AG04450 (cell line): ENCODE measurements at regions not wholly inside any gene's neighbourhood (a gene's known extent, or its start where the extent isn't known, plus 50 kb on each side); places are given as distances from the start of the nearest gene placed in this dataset.

Source experiments
- CTCF ChIA-PET: fragments of 300-600, 350-600 bp; formaldehyde crosslinking; extraction: SDS; loops from one replicate; lab custom pipeline; 2022; ENCODE audit warnings: antibody characterized with exemption, inconsistent platforms; lab: Charles Lee
- POLR2A ChIA-PET: fragments of 350-600 bp; formaldehyde crosslinking; extraction: SDS; loops from one replicate; lab custom pipeline; 2021; ENCODE audit warnings: antibody characterized with exemption, inconsistent platforms; lab: Yijun Ruan, JAX
- DNase-seq: peaks from one replicate; pipeline ENCODE4 v3.0.0-alpha.2; 2011; ENCODE audit warnings: low read depth, low spot score
- H3K27ac ChIP-seq: one replicate; pipeline ENCODE4 v1.5.1; 2012; ENCODE audit warnings: low read depth, low read length, control low read depth
- H3K27me3 ChIP-seq: one replicate; pipeline ENCODE4 v1.6.0; 2012; ENCODE audit warnings: low read length; ENCODE audit not compliant: control insufficient read depth, insufficient read depth
- H3K4me3 ChIP-seq: 2 replicates; pipeline ENCODE4 v1.5.1; 2011; ENCODE audit warnings: mild to moderate bottlenecking, low read depth, low read length, control low read depth
- H3K9me3 ChIP-seq: 2 replicates; pipeline ENCODE4 v1.5.1; 2012; ENCODE audit warnings: low read length; ENCODE audit not compliant: control insufficient read depth, insufficient read depth
- TF ChIP-seq, protein P1 (sequence below): IDR thresholded peaks from 2 replicates; pipeline ENCODE4 v1.5.1; 2011; ENCODE audit warnings: low read depth, low read length, control low read depth, inconsistent platforms

DNA sequence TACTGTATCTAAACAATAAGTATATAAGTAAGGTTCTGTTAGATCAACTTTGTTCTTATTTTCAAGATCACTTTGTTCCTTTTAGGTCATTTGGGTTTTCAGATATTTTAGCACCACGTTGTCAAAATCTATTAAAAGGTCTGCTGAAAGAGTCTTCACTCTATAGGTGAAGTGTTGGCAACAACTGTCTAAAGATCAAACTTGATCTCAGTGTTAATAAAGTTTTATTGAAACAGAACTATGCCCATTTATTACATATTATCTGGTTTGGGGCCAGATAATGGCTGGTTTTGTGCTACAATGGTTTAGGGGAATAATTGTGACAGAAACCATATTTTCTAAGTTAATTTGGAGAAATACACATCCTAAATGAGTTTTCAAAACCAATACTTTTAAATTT is 478.9 kb upstream of the GRM3 start:
- ChIA-PET CTCF (no interaction called here), POLR2A (no interaction called here)
- TF ChIP-seq, protein P1, sequence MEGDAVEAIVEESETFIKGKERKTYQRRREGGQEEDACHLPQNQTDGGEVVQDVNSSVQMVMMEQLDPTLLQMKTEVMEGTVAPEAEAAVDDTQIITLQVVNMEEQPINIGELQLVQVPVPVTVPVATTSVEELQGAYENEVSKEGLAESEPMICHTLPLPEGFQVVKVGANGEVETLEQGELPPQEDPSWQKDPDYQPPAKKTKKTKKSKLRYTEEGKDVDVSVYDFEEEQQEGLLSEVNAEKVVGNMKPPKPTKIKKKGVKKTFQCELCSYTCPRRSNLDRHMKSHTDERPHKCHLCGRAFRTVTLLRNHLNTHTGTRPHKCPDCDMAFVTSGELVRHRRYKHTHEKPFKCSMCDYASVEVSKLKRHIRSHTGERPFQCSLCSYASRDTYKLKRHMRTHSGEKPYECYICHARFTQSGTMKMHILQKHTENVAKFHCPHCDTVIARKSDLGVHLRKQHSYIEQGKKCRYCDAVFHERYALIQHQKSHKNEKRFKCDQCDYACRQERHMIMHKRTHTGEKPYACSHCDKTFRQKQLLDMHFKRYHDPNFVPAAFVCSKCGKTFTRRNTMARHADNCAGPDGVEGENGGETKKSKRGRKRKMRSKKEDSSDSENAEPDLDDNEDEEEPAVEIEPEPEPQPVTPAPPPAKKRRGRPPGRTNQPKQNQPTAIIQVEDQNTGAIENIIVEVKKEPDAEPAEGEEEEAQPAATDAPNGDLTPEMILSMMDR: no peak
- Histone ChIP-seq H3K9me3 (no peaks in the 10 kb centered on the region), H3K4me3 (no peak overlapping the region), H3K27me3 (no peaks in the 10 kb centered on the region), H3K27ac (no peak overlapping the region)
- DNase-seq: no peak

DNA sequence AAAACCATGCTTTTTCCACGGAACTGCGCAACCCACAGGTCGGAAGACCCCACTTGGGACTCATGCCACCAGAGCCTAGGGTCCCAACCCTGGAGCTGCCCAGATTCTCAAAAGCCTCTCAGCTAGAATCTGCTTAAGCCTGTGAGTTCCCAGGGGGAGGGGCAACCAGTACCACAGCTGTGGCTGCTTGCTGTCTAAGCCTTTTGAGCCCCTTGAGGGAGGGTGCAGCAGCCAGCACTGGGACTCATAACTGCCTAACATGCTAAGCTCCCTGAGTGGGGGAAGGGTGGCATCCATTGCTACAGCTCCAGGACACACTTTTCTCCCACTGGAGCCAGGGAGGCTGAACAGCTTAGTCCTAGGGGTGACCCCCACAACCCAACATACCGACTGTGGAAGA is 485.6 kb upstream of the GRM3 start:
- ChIA-PET CTCF (no interaction called here), POLR2A (no interaction called here)
- DNase-seq: no peak
- Histone ChIP-seq H3K27me3 (no peaks in the 10 kb centered on the region), H3K9me3 (peaks cover 11% of the 10 kb centered on the region), H3K27ac (no peak overlapping the region), H3K4me3 (no peak overlapping the region)
- TF ChIP-seq, protein P1: no peak

DNA sequence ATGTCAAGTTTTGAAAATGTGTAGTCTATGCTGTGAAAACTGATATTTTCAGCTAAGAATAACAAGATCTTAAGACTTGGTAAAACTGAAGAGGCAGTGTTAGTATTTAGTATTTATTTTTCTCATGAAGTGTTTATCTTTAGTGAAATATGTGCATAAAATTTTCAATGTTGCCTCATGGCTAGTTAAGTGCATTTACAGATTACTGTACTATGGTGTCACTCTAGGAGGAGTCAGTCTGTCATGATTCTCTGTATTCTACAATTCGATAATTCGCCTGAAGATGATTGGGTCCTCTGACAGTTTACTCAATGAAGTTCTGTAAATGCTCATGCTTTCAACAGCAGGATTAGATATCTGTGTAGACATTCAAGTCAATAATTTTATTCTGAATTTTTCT is 488.1 kb upstream of the GRM3 start:
- Histone ChIP-seq H3K4me3 (no peak overlapping the region), H3K27me3 (no peaks in the 10 kb centered on the region), H3K9me3 (peaks cover 20% of the 10 kb centered on the region), H3K27ac (no peak overlapping the region)
- POLR2A ChIA-PET: no interaction called here
- TF ChIP-seq, protein P1: no peak
- CTCF ChIA-PET: no interaction called here
- no peak for DNase-seq

DNA sequence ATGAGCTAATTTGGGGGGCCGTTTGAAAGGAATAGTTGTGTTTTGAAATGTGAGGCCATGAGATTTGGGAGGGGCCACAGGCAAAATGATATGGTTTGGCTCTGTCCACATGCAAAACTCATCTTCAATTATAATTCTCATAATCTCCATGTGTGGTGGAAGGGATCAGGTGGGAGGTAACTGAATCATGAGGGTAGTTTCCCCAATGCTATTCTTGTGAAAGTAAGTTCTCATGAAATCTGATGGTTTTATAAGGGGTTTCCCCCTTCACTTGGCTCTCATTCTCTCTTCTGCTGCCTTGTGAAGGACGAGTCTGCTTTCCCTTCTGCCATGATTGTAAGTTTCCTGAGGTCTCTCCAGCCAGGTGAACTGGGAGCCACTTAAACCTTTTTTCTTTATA is 490.8 kb upstream of the GRM3 start:
- no peak for DNase-seq
- POLR2A ChIA-PET: no interaction called here
- Histone ChIP-seq H3K27me3 (no peaks in the 10 kb centered on the region), H3K27ac (no peak overlapping the region), H3K4me3 (no peak overlapping the region), H3K9me3 (peaks cover 10% of the 10 kb centered on the region)
- TF ChIP-seq, protein P1: no peak
- CTCF ChIA-PET: no interaction called here

DNA sequence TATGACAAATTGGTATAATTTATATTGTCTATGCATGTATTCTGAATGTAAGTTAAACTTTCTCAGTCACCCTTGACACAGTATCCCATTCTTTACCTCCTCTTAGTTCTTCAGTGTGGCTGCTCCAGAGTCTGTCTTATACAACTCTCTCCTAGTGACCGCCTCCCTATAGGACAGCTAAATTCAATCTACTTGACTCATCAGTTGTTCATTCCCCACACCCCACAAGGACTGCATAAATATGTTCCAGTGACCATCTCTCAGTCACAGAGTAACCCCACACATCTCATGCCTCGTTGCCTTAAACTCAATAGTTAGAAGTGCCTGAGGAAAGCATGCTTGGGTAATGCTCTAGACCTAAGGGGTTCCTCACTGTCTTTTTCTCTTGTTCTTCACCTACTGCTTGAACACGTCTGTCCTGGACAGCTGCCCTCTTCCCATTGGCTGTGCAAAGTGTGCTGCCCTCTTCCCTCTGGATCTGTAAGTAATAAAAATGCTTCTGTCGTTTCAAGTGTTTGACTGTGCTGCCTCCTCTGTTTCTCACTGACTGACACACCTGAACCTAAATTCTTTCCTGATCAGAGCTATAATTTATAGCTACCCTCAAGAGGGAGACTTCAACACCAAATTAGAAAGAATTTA is 494.6 kb upstream of the GRM3 start:
- no peak overlapping the region for H3K27ac ChIP-seq
- CTCF ChIA-PET: no interaction called here
- DNase-seq: no peak
- TF ChIP-seq, protein P1: no peak
- H3K27me3 ChIP-seq: no peaks in the 10 kb centered on the region
- H3K4me3 ChIP-seq: no peak overlapping the region
- POLR2A ChIA-PET: no interaction called here
- peaks cover 8% of the 10 kb centered on the region for H3K9me3 ChIP-seq
